Hepatocyte (in vitro differentiated cells): ENCODE measurements at regions not wholly inside any gene's neighbourhood (a gene's known extent, or its start where the extent isn't known, plus 50 kb on each side); places are given as distances from the start of the nearest gene placed in this dataset.

ENCODE experiments used
- CTCF ChIP-seq: fragments of 200-600 bp; sonication (generic); IDR thresholded peaks from 2 replicates; pipeline ENCODE4 v1.5.1; 2016; ENCODE audit warnings: antibody characterized with exemption, mild to moderate bottlenecking; ENCODE audit not compliant: poor library complexity
- EZH2 ChIP-seq: fragments of 200-600 bp; sonication (generic); IDR thresholded peaks from 2 replicates; pipeline ENCODE4 v1.6.1; 2016; ENCODE audit warnings: antibody characterized with exemption, mild to moderate bottlenecking, borderline replicate concordance

DNA sequence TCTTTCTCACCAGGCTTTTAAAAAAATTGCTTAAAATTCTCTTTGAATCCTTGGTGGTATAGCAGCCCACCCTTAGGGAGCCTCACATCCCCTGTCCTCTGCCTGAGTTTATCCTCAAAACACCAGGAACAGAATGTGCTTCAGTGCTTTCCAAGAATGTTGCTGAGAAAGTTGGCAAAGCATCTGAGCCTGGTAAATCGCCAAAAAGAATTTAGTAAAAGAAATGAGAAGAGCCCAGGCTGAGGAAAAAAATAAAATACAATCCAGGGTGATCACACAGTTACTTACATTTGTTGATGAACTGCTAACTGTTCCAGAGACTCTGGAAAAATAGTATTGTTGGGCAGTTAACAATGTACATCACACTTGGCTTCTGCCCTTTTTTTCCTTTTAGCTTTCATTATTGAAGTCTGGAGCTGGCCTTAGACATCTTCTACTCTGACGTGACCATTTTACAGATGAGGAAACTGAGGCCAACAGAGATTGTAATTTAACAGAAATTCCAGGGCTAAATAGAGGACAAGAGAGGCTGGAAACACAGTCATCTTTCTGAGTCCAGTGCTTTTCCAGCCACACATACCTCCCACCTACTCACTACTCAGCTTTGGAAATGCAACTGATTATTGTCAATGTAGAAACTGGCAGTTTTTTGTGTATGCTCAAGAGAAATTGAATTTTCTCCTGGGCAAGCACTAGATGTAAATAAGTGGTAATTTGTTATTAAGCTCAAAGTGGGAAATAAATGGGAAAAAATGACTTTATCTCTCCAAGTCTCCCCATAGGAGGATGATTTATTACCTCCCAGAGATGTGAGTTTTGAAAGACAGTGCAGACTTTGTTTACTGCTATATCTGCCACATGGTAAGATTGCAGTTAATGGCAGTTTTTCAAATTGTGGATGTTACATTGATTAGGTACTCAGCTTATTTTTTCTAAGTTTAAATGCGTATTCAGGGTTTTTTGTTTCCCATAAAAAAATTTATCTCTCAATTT is 86.7 kb upstream of the ALDH1A1 start:
- TF ChIP-seq CTCF: no peak
- no peak for TF ChIP-seq EZH2
